Trophoblast cell (in vitro differentiated cells and primary cell): ENCODE measurements at regions not wholly inside any gene's neighbourhood (a gene's known extent, or its start where the extent isn't known, plus 50 kb on each side); places are given as distances from the start of the nearest gene placed in this dataset.

ENCODE experiments used
- DNase-seq, 2 donors: peaks; one replicate each; pipeline ENCODE4 v3.0.0-alpha.2; 2016
- H2AFZ ChIP-seq: 2 replicates; pipeline ENCODE4 v1.6.1; 2013; ENCODE audit warnings: low read length, moderate library complexity, mild to moderate bottlenecking; ENCODE audit not compliant: insufficient read depth, poor library complexity
- H2AK5ac ChIP-seq: 2 replicates; pipeline ENCODE4 v1.6.1; 2013; ENCODE audit warnings: mild to moderate bottlenecking, low read length
- H2BK120ac ChIP-seq: 2 replicates; pipeline ENCODE4 v1.6.1; 2013; ENCODE audit warnings: low read length, mild to moderate bottlenecking, moderate library complexity; ENCODE audit not compliant: insufficient read depth, poor library complexity
- H2BK12ac ChIP-seq: 2 replicates; pipeline ENCODE4 v1.6.1; 2013; ENCODE audit warnings: mild to moderate bottlenecking, low read length, moderate library complexity
- H2BK5ac ChIP-seq: 2 replicates; pipeline ENCODE4 v1.6.1; 2013; ENCODE audit warnings: low read length, low read depth, moderate library complexity, mild to moderate bottlenecking; ENCODE audit not compliant: poor library complexity
- H3K14ac ChIP-seq: 2 replicates; pipeline ENCODE4 v1.6.1; 2013; ENCODE audit warnings: mild to moderate bottlenecking, low read length
- H3K18ac ChIP-seq: 2 replicates; pipeline ENCODE4 v1.6.1; 2013; ENCODE audit warnings: mild to moderate bottlenecking, low read length
- H3K23ac ChIP-seq: 2 replicates; pipeline ENCODE4 v1.6.1; 2013; ENCODE audit warnings: low read length
- H3K27ac ChIP-seq: 2 replicates; pipeline ENCODE4 v1.5.1; 2013; ENCODE audit warnings: low read depth, mild to moderate bottlenecking, inconsistent platforms, low read length, moderate library complexity
- H3K27me3 ChIP-seq: 2 replicates; pipeline ENCODE4 v1.6.1; 2013; ENCODE audit warnings: inconsistent platforms, mild to moderate bottlenecking, low read length, moderate library complexity; ENCODE audit not compliant: insufficient read depth
- H3K36me3 ChIP-seq, 2 experiments: 1 replicate in 1 of 2; 2 replicates in 1 of 2; pipeline ENCODE4 v1.6.1; 2013; ENCODE audit warnings: low read length in 2 of 2, mild to moderate bottlenecking in 2 of 2, moderate library complexity in 1 of 2; ENCODE audit not compliant: insufficient read depth in 2 of 2, control insufficient read depth in 1 of 2
- H3K4ac ChIP-seq: 2 replicates; pipeline ENCODE4 v1.6.1; 2013; ENCODE audit warnings: low read depth, mild to moderate bottlenecking, low read length, moderate library complexity
- H3K4me1 ChIP-seq, 2 experiments: 1 replicate in 1 of 2; 2 replicates in 1 of 2; pipeline ENCODE4 v1.6.1; 2013; ENCODE audit warnings: low read length in 2 of 2, mild to moderate bottlenecking in 2 of 2, moderate library complexity in 1 of 2; ENCODE audit not compliant: insufficient read depth in 2 of 2, control insufficient read depth in 1 of 2
- H3K4me2 ChIP-seq: 2 replicates; pipeline ENCODE4 v1.6.1; 2013; ENCODE audit warnings: inconsistent platforms, mild to moderate bottlenecking, low read length, moderate library complexity
- H3K4me3 ChIP-seq: 2 replicates; pipeline ENCODE4 v1.5.1; 2013; ENCODE audit warnings: mild to moderate bottlenecking, low read depth, low read length, inconsistent platforms
- H3K79me1 ChIP-seq: one replicate; pipeline ENCODE4 v1.6.1; 2013; ENCODE audit warnings: low read length
- H3K79me2 ChIP-seq: 2 replicates; pipeline ENCODE4 v1.6.1; 2013; ENCODE audit warnings: low read length, mild to moderate bottlenecking; ENCODE audit not compliant: control insufficient read depth, insufficient read depth, poor library complexity
- H3K9ac ChIP-seq: 2 replicates; pipeline ENCODE4 v1.6.1; 2013; ENCODE audit warnings: mild to moderate bottlenecking, low read length
- H3K9me3 ChIP-seq: 2 replicates; pipeline ENCODE4 v1.6.1; 2013; ENCODE audit warnings: low read depth, mild to moderate bottlenecking, control low read depth, inconsistent platforms, low read length; ENCODE audit not compliant: insufficient read depth
- H4K12ac ChIP-seq: 2 replicates; pipeline ENCODE4 v1.6.1; 2013; ENCODE audit warnings: low read depth, mild to moderate bottlenecking, low read length, moderate library complexity
- H4K8ac ChIP-seq: 2 replicates; pipeline ENCODE4 v1.6.1; 2013; ENCODE audit warnings: low read depth, mild to moderate bottlenecking, low read length, moderate library complexity
- H4K91ac ChIP-seq: one replicate; pipeline ENCODE4 v1.6.1; 2013; ENCODE audit warnings: low read depth, mild to moderate bottlenecking, low read length, moderate library complexity
- WGBS: extraction: QIAGEN DNeasy Blood & Tissue Kit; methylation state at CpG from one replicate; pipeline ENCODE4 v1.1.7; 2013; ENCODE audit warnings: missing lambda C conversion rate; ENCODE audit not compliant: insufficient read length, insufficient coverage; ENCODE audit errors: extremely low coverage; 5-methylcytosine and 5-hydroxymethylcytosine counted together

GRCh38 chr20:4076671-4077070, 61.3 kb upstream of the RNF24 start:
- Histone ChIP-seq H3K27ac (no peak overlapping the region), H3K4me3 (no peak overlapping the region), H3K18ac (no peak overlapping the region), H4K91ac (no peak overlapping the region), H3K9ac (no peak overlapping the region), H3K4me1 (no peaks in the 10 kb centered on the region), H3K4ac (no peak overlapping the region), H3K27me3 (no peaks in the 10 kb centered on the region), H2BK12ac (no peak overlapping the region), H3K9me3 (no peaks in the 10 kb centered on the region), H2AK5ac (no peak overlapping the region), H2AFZ (no peak overlapping the region), H2BK5ac (no peak overlapping the region), H4K12ac (no peak overlapping the region), H3K79me1 (no peaks in the 10 kb centered on the region), H3K79me2 (no peaks in the 10 kb centered on the region), H2BK120ac (no peak overlapping the region), H4K8ac (no peak overlapping the region), H3K14ac (no peak overlapping the region), H3K23ac (no peak overlapping the region), H3K4me2 (no peak overlapping the region), H3K36me3 (peaks cover 0 to 2% of the 10 kb centered on the region in 2 experiments)
- no CpG with 5 or more reads among the region's 3 CpGs for WGBS
- DNase-seq = no peak

- H2AK5ac ChIP-seq = no peak overlapping the region
- peaks cover 0 to 2% of the 10 kb centered on the region in 2 experiments for H3K36me3 ChIP-seq
- H3K27ac ChIP-seq = no peak overlapping the region
- H4K8ac ChIP-seq = no peak overlapping the region
- no peak overlapping the region for H2AFZ ChIP-seq
- H3K27me3 ChIP-seq = no peaks in the 10 kb centered on the region
- H4K12ac ChIP-seq = no peak overlapping the region
- no peak for DNase-seq
- no peak overlapping the region for H3K14ac ChIP-seq
- no peak overlapping the region for H2BK12ac ChIP-seq
- H3K23ac ChIP-seq = no peak overlapping the region
- H3K4ac ChIP-seq = no peak overlapping the region
- H3K9ac ChIP-seq = no peak overlapping the region
- H4K91ac ChIP-seq = no peak overlapping the region
- H3K4me2 ChIP-seq = no peak overlapping the region
- no peaks in the 10 kb centered on the region for H3K4me1 ChIP-seq
- H3K79me2 ChIP-seq = no peaks in the 10 kb centered on the region
- no CpG with 5 or more reads among the region's 3 CpGs for whole genome bisulfite sequencing
- no peaks in the 10 kb centered on the region for H3K9me3 ChIP-seq
- no peak overlapping the region for H3K18ac ChIP-seq
- H3K79me1 ChIP-seq = no peaks in the 10 kb centered on the region
- H3K4me3 ChIP-seq = no peak overlapping the region
- no peak overlapping the region for H2BK120ac ChIP-seq
- H2BK5ac ChIP-seq = no peak overlapping the region
Measured at GRCh38 chr20:4076033-4076432, 60.7 kb upstream of the RNF24 start.

GRCh38 chr20:4074877-4075455, 59.6 kb upstream of the RNF24 start:
- no peak overlapping the region for H2AFZ ChIP-seq
- no peak overlapping the region for H3K4me3 ChIP-seq
- no peak overlapping the region for H4K91ac ChIP-seq
- H2BK12ac ChIP-seq = no peak overlapping the region
- no peaks in the 10 kb centered on the region for H3K79me1 ChIP-seq
- no peak overlapping the region for H2BK5ac ChIP-seq
- no peaks in the 10 kb centered on the region for H3K27me3 ChIP-seq
- H3K4me1 ChIP-seq = no peaks in the 10 kb centered on the region
- H3K9me3 ChIP-seq = no peaks in the 10 kb centered on the region
- no peak overlapping the region for H3K27ac ChIP-seq
- H2AK5ac ChIP-seq = no peak overlapping the region
- H3K36me3 ChIP-seq = no peaks in the 10 kb centered on the region
- H3K4me2 ChIP-seq = no peak overlapping the region
- no peak overlapping the region for H3K4ac ChIP-seq
- no peaks in the 10 kb centered on the region for H3K79me2 ChIP-seq
- H4K12ac ChIP-seq = no peak overlapping the region
- peak; percentile 50 to 66 for DNase-seq
- no peak overlapping the region for H3K23ac ChIP-seq
- no peak overlapping the region for H3K9ac ChIP-seq
- H3K18ac ChIP-seq = no peak overlapping the region
- WGBS = no CpG with 5 or more reads among the region's 7 CpGs
- H4K8ac ChIP-seq = no peak overlapping the region
- H2BK120ac ChIP-seq = no peak overlapping the region
- H3K14ac ChIP-seq = no peak overlapping the region

GRCh38 chr20:4073852-4074741, 58.7 kb upstream of the RNF24 start:
- Histone ChIP-seq H3K4me3 (no peak overlapping the region), H4K8ac (no peak overlapping the region), H3K36me3 (no peaks in the 10 kb centered on the region), H3K27me3 (no peaks in the 10 kb centered on the region), H2BK12ac (no peak overlapping the region), H3K14ac (no peak overlapping the region), H2BK5ac (no peak overlapping the region), H4K91ac (no peak overlapping the region), H3K9me3 (no peaks in the 10 kb centered on the region), H2AFZ (no peak overlapping the region), H3K4me1 (no peaks in the 10 kb centered on the region), H3K18ac (no peak overlapping the region), H3K79me2 (no peaks in the 10 kb centered on the region), H3K4me2 (no peak overlapping the region), H2BK120ac (no peak overlapping the region), H3K23ac (no peak overlapping the region), H2AK5ac (no peak overlapping the region), H3K4ac (no peak overlapping the region), H3K27ac (no peak overlapping the region), H3K79me1 (no peaks in the 10 kb centered on the region), H3K9ac (no peak overlapping the region), H4K12ac (no peak overlapping the region)
- no peak for DNase-seq
- WGBS = no CpG with 5 or more reads among the region's 6 CpGs
